ENCODE measurements at regions not wholly inside any gene's neighbourhood (a gene's known extent, or its start where the extent isn't known, plus 50 kb on each side); places are given as distances from the start of the nearest gene placed in this dataset.
A peak's percentile ranks its signal among the peaks of the same experiment; 100 is the strongest.

DNA sequence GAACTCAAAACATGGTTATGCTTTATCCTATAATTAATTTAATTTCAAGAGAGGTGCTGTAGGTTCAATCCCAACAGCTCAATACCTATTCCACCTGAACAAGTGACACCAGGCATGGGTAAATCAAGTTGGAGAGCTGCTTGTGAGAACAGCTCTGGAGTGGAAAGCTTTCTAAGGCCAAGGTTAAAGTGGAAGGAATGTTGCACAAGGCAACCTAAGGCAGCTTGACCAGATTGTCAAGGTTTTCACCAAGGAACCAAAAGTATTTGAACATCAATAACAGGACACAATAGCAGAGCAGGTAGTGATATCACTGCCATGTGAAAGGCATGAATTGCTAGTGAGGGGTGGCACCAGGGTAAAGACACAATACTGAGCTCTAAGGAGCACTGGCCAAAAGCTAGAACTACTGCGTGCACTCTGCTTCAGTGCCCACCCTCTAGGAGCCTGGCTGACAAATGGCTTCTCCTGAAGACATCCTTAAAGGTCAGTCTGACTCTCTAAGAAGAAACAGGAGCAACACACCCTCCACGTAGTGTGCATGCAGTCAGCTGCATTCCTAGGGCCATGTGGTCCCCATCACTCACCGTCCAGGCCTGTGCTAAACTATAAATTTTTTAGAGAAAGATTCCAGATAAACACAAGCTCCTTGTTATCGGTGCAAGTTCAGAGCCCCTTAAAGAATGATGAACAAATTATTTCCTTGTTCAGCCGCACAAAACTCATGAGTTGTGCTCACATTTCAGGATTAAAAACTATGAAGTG, 677.7 kb upstream of the KLF4 start:
- Histone ChIP-seq H3K4me3 (ENCODE audit: low read length) (no peak overlapping the region), H3K27me3 (replicated peaks; ENCODE audit: control insufficient read depth, insufficient read depth, low read length) (no peaks in the 10 kb centered on the region), H3K9ac (ENCODE audit: low read length) (no peak overlapping the region), H3K9me3 (ENCODE audit: control insufficient read depth, low read length) (peaks cover 4% of the 10 kb centered on the region), H3K36me3 (ENCODE audit: control insufficient read depth, insufficient read depth, low read length, severe bottlenecking) (no peaks in the 10 kb centered on the region), H3K4me1 (ENCODE audit: control insufficient read depth, insufficient read depth, low read length) (peaks cover 28% of the 10 kb centered on the region)
- no peak for DNase-seq (ENCODE audit: low read depth)

DNA sequence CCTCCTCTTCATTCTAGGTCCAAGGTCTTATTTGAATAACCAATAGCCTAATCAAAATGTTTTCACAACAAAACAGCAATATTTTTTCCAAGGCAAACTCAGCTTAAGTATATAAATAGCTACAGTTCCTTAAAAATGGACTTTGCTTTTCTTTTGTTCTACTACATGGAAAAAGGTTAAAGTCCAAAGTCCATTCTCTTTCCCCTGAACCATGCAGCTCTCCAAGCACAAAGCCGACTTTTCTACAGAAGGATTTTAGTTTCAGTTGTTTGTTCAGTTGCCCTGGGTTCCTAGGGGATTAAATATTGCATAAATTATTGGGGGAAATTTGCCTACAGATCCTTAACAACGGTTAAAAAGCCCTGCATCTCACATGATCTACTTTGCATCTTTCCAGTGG, 677.0 kb upstream of the KLF4 start:
- H3K9ac ChIP-seq (ENCODE audit: low read length), result no peak overlapping the region
- DNase-seq (ENCODE audit: low read depth), result no peak
- no peaks in the 10 kb centered on the region for H3K9me3 ChIP-seq (ENCODE audit: control insufficient read depth, low read length)
- no peak overlapping the region for H3K4me3 ChIP-seq (ENCODE audit: low read length)
- H3K4me1 ChIP-seq (ENCODE audit: control insufficient read depth, insufficient read depth, low read length), result peaks cover 29% of the 10 kb centered on the region
- no peaks in the 10 kb centered on the region for H3K36me3 ChIP-seq (ENCODE audit: control insufficient read depth, insufficient read depth, low read length, severe bottlenecking)
- no peaks in the 10 kb centered on the region for H3K27me3 ChIP-seq (replicated peaks; ENCODE audit: control insufficient read depth, insufficient read depth, low read length)

DNA sequence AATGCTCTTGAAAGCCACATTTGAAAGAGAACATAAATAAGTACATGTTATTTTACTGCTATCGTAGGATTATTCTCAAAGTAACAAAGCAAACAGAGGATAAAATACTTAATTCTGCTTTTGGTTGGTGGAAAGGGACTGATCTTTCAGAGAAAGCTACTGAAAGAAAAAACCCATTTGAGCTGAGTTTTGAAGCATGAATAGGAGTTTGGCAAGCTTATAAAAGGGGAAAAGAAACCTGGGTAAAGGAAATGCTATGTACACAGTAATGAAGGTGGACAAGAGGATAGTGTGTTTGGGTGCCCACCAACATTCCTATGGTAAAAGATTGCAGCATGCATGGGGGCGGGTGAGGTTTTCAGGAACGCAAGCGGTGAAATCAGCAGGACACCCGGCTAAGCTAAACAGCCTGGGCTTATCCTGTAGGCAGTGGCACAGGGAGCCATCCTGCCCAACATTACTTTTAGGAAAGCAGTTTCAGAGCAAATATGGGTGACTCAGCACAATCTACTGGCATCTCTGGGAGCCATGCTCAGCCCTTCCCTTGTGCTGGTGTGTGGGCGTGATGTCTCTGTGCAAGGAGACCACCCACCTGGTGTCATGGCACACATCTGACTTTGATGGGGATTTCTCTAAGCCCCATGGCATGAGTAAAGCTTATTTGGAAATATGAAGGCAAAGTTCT, 673.9 kb upstream of the KLF4 start:
- DNase-seq (ENCODE audit: low read depth), result peak; percentile 61
- H3K4me1 ChIP-seq (ENCODE audit: control insufficient read depth, insufficient read depth, low read length), result peaks cover 24% of the 10 kb centered on the region
- no peaks in the 10 kb centered on the region for H3K9me3 ChIP-seq (ENCODE audit: control insufficient read depth, low read length)
- H3K36me3 ChIP-seq (ENCODE audit: control insufficient read depth, insufficient read depth, low read length, severe bottlenecking), result no peaks in the 10 kb centered on the region
- no peaks in the 10 kb centered on the region for H3K27me3 ChIP-seq (replicated peaks; ENCODE audit: control insufficient read depth, insufficient read depth, low read length)
- H3K9ac ChIP-seq (ENCODE audit: low read length), result no peak overlapping the region
- no peak overlapping the region for H3K4me3 ChIP-seq (ENCODE audit: low read length)

DNA sequence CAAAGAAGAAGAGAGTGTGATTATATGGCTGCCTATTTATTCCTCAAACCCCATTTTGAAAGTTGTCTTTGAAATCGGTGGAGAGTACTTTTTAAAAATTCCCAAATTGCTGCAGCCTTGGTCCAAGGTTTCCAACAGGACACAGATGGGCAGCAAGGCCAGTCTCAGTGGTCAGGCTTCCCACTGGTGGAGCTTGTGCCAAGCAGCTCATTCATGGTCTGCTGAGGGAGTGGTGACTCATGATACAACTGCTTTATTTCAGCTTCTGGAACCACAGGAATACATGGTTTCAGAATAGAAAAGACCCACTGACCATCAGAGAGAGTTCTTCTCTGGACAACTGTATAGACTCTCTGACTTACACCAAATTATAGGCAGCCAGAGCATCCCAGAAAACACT, 673.1 kb upstream of the KLF4 start:
- Histone ChIP-seq H3K36me3 (ENCODE audit: control insufficient read depth, insufficient read depth, low read length, severe bottlenecking) (no peaks in the 10 kb centered on the region), H3K4me1 (ENCODE audit: control insufficient read depth, insufficient read depth, low read length) (peaks cover 18% of the 10 kb centered on the region), H3K9ac (ENCODE audit: low read length) (no peak overlapping the region), H3K4me3 (ENCODE audit: low read length) (no peak overlapping the region), H3K27me3 (replicated peaks; ENCODE audit: control insufficient read depth, insufficient read depth, low read length) (no peaks in the 10 kb centered on the region), H3K9me3 (ENCODE audit: control insufficient read depth, low read length) (no peaks in the 10 kb centered on the region)
- peak; percentile 85 for DNase-seq (ENCODE audit: low read depth)

DNA sequence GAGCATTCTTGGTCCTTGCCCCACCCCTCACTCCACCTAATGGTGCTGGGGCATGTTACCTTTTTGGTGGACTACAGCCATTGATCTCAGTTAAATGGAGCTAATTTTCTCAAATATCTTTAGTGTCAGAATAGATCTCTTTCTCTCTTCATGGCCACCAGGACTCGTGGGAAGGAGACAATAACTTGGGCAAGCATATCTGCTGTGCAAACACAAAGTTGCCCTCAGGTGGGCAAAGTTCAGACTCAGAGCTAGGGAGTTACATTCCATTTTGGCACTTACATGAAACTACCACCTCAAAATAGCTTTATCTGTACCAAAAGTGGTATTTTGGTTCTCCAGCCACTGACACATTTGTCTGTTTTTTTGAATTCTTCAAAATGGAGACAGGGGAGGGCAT, 671.9 kb upstream of the KLF4 start:
- Histone ChIP-seq H3K9me3 (ENCODE audit: control insufficient read depth, low read length) (no peaks in the 10 kb centered on the region), H3K27me3 (replicated peaks; ENCODE audit: control insufficient read depth, insufficient read depth, low read length) (no peaks in the 10 kb centered on the region), H3K36me3 (ENCODE audit: control insufficient read depth, insufficient read depth, low read length, severe bottlenecking) (no peaks in the 10 kb centered on the region), H3K4me3 (ENCODE audit: low read length) (no peak overlapping the region), H3K4me1 (ENCODE audit: control insufficient read depth, insufficient read depth, low read length) (peaks cover 18% of the 10 kb centered on the region), H3K9ac (ENCODE audit: low read length) (no peak overlapping the region)
- no peak for DNase-seq (ENCODE audit: low read depth)

DNA sequence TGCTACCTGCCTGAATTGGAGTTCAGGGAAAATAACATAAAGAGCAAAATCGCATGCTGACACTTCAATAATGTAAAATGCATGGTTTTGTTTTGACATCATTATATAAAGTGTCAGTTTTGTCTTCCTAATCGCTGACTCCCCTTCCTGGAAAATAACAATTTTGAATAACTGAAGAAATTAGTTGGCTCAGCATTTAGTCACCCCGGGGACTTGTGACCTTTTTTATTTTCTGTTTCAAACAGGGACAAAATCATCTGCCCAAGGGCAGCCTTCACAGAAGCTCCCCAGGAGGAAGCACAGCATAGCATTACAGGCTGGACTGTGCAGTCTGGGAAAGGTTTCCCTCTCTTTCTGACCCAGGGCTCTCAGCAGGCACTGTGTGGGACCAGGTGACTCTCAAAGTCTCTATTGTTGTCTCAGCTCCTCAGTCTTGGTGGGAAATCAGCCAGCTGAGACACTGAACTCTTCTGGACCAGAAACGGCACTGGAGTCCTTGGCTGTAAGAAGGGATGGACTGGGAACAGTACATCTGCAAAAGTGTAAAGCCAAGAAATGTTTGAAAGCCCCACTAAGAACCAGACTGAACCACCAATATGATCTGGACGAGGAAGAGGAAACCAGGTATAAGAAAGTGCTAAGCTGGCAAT, 671.3 kb upstream of the KLF4 start:
- Histone ChIP-seq H3K9ac (ENCODE audit: low read length) (no peak overlapping the region), H3K4me3 (ENCODE audit: low read length) (no peak overlapping the region), H3K27me3 (replicated peaks; ENCODE audit: control insufficient read depth, insufficient read depth, low read length) (no peaks in the 10 kb centered on the region), H3K4me1 (ENCODE audit: control insufficient read depth, insufficient read depth, low read length) (peaks cover 18% of the 10 kb centered on the region), H3K36me3 (ENCODE audit: control insufficient read depth, insufficient read depth, low read length, severe bottlenecking) (no peaks in the 10 kb centered on the region), H3K9me3 (ENCODE audit: control insufficient read depth, low read length) (no peaks in the 10 kb centered on the region)
- DNase-seq (ENCODE audit: low read depth), result no peak

DNA sequence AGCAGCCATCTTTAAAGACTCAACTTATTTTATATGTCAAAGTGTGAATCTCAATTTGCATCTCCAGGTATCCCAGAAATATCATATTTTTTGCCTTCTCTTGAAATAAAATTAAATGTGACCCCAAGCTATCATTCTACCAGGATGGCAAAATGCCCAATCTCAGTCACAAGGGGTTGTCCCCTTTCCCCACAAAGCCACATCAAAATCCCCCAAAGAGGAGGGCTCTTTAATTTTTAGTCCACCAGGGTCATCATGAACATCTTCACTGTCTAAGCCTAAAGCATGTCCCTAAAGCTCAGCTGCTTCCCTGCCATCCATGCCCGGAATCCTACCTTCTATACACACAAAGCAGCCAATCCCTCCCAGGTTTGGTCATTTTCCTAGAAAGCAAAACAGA, 670.5 kb upstream of the KLF4 start:
- H3K9me3 ChIP-seq (ENCODE audit: control insufficient read depth, low read length), result no peaks in the 10 kb centered on the region
- no peak overlapping the region for H3K9ac ChIP-seq (ENCODE audit: low read length)
- no peak for DNase-seq (ENCODE audit: low read depth)
- H3K27me3 ChIP-seq (replicated peaks; ENCODE audit: control insufficient read depth, insufficient read depth, low read length), result no peaks in the 10 kb centered on the region
- peaks cover 18% of the 10 kb centered on the region for H3K4me1 ChIP-seq (ENCODE audit: control insufficient read depth, insufficient read depth, low read length)
- no peak overlapping the region for H3K4me3 ChIP-seq (ENCODE audit: low read length)
- no peaks in the 10 kb centered on the region for H3K36me3 ChIP-seq (ENCODE audit: control insufficient read depth, insufficient read depth, low read length, severe bottlenecking)

DNA sequence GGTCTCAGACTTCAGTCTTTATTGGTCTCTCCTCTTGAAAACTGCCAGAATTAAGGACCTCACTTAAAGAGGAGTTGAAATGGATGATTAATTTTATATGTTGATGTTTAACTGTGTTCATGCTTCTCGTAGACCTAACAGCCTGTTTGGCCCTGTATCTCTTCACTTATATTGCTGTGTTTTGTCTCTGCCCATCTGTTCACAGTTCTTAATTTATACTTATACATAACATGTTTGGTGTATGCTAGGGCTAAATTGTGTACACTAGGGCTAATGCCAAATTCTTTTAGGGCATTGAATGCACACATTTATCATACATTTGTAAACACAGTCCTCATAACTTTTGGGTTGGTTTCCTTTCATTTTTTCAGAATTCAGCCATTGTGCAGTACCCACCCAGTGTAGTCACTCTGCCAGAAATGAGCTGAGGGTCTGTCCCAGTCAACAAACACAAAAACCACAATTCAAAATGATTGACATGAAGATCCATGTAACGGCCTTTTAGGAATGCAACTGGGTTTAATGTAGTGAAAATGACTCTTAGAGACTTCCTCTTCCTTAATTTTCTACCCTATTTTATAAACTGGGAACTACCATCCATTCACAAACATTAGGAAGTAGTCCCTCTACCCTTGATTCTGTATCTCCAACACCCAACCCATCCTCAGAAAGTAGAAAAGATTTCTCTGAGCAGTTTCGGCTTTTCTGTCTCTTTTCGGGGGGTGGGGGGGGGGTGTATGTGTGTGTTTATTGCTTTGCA, 668.8 kb upstream of the KLF4 start:
- DNase-seq (ENCODE audit: low read depth), result no peak
- Histone ChIP-seq H3K27me3 (replicated peaks; ENCODE audit: control insufficient read depth, insufficient read depth, low read length) (no peaks in the 10 kb centered on the region), H3K4me1 (ENCODE audit: control insufficient read depth, insufficient read depth, low read length) (peaks cover 11% of the 10 kb centered on the region), H3K4me3 (ENCODE audit: low read length) (no peak overlapping the region), H3K36me3 (ENCODE audit: control insufficient read depth, insufficient read depth, low read length, severe bottlenecking) (no peaks in the 10 kb centered on the region), H3K9ac (ENCODE audit: low read length) (no peak overlapping the region), H3K9me3 (ENCODE audit: control insufficient read depth, low read length) (no peaks in the 10 kb centered on the region)

DNA sequence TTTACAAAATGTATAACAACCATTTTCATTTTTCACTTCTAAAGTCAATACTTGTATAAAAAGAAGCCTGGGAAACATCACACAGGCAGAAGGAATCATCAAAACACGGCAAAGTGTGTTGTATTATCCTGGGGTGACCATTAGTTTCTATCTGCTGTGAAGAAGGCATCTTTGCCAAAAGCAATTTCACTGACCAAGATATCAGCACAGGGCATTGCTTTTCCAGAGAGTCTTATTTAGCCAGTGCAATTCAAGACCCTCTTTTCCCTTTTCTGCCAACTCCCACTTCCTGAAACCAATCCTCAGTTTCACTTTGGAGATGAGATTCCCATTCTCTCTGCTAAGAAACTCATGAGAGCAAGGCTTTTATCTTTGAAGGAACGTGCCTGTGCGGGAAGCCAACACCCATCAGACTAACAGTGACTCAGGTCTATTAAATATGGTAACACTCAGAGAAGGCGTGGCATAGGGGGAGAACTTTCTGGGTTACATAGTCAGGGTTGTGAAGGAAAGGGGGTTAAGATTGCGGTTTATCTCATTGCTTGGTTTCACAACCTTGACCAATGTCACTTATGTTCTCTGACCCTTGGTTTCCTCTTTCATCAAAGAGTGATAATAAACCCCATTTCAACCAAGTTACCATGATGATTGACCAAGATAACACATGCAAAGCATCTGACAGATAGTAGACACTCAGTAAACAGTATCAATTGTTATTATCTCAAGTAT, 666.9 kb upstream of the KLF4 start:
- Histone ChIP-seq H3K36me3 (ENCODE audit: control insufficient read depth, insufficient read depth, low read length, severe bottlenecking) (no peaks in the 10 kb centered on the region), H3K4me1 (ENCODE audit: control insufficient read depth, insufficient read depth, low read length) (peaks cover 2% of the 10 kb centered on the region), H3K27me3 (replicated peaks; ENCODE audit: control insufficient read depth, insufficient read depth, low read length) (no peaks in the 10 kb centered on the region), H3K9me3 (ENCODE audit: control insufficient read depth, low read length) (no peaks in the 10 kb centered on the region), H3K9ac (ENCODE audit: low read length) (no peak overlapping the region), H3K4me3 (ENCODE audit: low read length) (no peak overlapping the region)
- DNase-seq (ENCODE audit: low read depth), result no peak

DNA sequence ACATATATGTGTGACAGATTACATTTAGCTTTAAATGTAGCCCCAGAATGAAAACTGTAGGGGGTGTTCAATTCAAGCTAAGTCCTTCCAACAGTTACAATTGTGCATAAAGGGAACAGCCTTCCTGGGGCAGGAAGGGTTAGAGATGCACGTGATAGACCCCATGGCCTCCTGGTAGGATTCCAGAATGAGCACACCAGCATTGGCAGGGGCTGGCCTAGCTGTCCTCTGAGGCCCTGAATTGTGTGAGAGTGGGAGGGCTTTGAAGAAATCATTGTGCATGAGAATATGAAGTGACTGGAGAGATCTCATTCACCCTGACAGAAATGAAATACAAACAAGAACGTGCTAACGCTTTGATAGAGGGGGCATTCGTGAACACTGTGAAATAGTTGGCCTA, 663.8 kb upstream of the KLF4 start:
- no peaks in the 10 kb centered on the region for H3K36me3 ChIP-seq (ENCODE audit: control insufficient read depth, insufficient read depth, low read length, severe bottlenecking)
- no peaks in the 10 kb centered on the region for H3K9me3 ChIP-seq (ENCODE audit: control insufficient read depth, low read length)
- no peak for DNase-seq (ENCODE audit: low read depth)
- no peaks in the 10 kb centered on the region for H3K27me3 ChIP-seq (replicated peaks; ENCODE audit: control insufficient read depth, insufficient read depth, low read length)
- peaks cover 26% of the 10 kb centered on the region for H3K4me1 ChIP-seq (ENCODE audit: control insufficient read depth, insufficient read depth, low read length)
- H3K4me3 ChIP-seq (ENCODE audit: low read length), result no peak overlapping the region
- H3K9ac ChIP-seq (ENCODE audit: low read length), result no peak overlapping the region
